Keratinocyte (primary cell): ENCODE measurements at regions not wholly inside any gene's neighbourhood (a gene's known extent, or its start where the extent isn't known, plus 50 kb on each side); places are given as distances from the start of the nearest gene placed in this dataset.

ENCODE experiments used
- DNase-seq: peaks from one replicate; pipeline ENCODE4 v3.0.0-alpha.2; 2011; ENCODE audit warnings: low read depth, missing footprints, low spot score
- FAIRE-seq: peaks from 2 replicates; lab custom pipeline; 2011; peaks lifted over from hg19 to GRCh38; lab: Jason Lieb, UNC
- H2AFZ ChIP-seq: 2 replicates; pipeline ENCODE4 v1.6.0; 2012; ENCODE audit warnings: low read length, control low read depth, inconsistent platforms; ENCODE audit not compliant: control insufficient read depth
- H3K27ac ChIP-seq: 2 replicates; pipeline ENCODE4 v1.5.1; 2011; ENCODE audit warnings: low read length; ENCODE audit not compliant: control insufficient read depth, insufficient read depth
- H3K27me3 ChIP-seq: 3 replicates; pipeline ENCODE4 v1.6.0; 2011; ENCODE audit warnings: low read length; ENCODE audit not compliant: control insufficient read depth, insufficient read depth; ENCODE audit errors: extremely low read depth
- H3K36me3 ChIP-seq, 2 experiments: 2 replicates in 1 of 2; 3 replicates in 1 of 2; pipeline ENCODE4 v1.5.1; 2011; ENCODE audit warnings: low read length in 2 of 2, mild to moderate bottlenecking in 1 of 2; ENCODE audit not compliant: control insufficient read depth in 2 of 2, insufficient read depth in 2 of 2; ENCODE audit errors: extremely low read depth in 1 of 2
- H3K4me1 ChIP-seq: 3 replicates; pipeline ENCODE4 v1.5.1; 2011; ENCODE audit warnings: low read length; ENCODE audit not compliant: control insufficient read depth, insufficient read depth; ENCODE audit errors: extremely low read depth
- H3K4me2 ChIP-seq: 3 replicates; pipeline ENCODE4 v1.6.0; 2011; ENCODE audit warnings: low read depth, low read length; ENCODE audit not compliant: control insufficient read depth, insufficient read depth; ENCODE audit errors: extremely low read depth
- H3K4me3 ChIP-seq, 3 experiments: fragments of 200-600 bp in 1 of 3; sonication (generic) in 1 of 3; 2 replicates in 2 of 3; 3 replicates in 1 of 3; pipeline ENCODE4 v1.5.1; 2011 to 2016; ENCODE audit warnings: low read length in 3 of 3, mild to moderate bottlenecking in 3 of 3, control low read depth in 2 of 3, inconsistent platforms in 1 of 3, low read depth in 1 of 3, mixed read lengths in 1 of 3, mixed run types in 1 of 3, moderate library complexity in 1 of 3; ENCODE audit not compliant: control insufficient read depth in 2 of 3, insufficient read depth in 2 of 3; ENCODE audit errors: extremely low read depth in 1 of 3
- H3K79me2 ChIP-seq: 2 replicates; pipeline ENCODE4 v1.6.0; 2012; ENCODE audit warnings: low read length; ENCODE audit not compliant: control insufficient read depth, insufficient read depth
- H3K9ac ChIP-seq: 3 replicates; pipeline ENCODE4 v1.6.0; 2011; ENCODE audit warnings: low read length; ENCODE audit not compliant: control insufficient read depth, insufficient read depth; ENCODE audit errors: extremely low read depth
- H3K9me1 ChIP-seq: 3 replicates; pipeline ENCODE4 v1.6.0; 2011; ENCODE audit warnings: low read length; ENCODE audit not compliant: control insufficient read depth, insufficient read depth; ENCODE audit errors: extremely low read depth
- H3K9me3 ChIP-seq: 2 replicates; pipeline ENCODE4 v1.5.1; 2012; ENCODE audit warnings: low read depth, low read length; ENCODE audit not compliant: control insufficient read depth
- H4K20me1 ChIP-seq: 3 replicates; pipeline ENCODE4 v1.6.0; 2011; ENCODE audit warnings: low read length; ENCODE audit not compliant: control insufficient read depth, insufficient read depth; ENCODE audit errors: extremely low read depth
- CTCF ChIP-seq, 3 experiments: IDR thresholded peaks in 1 of 3; conservative IDR thresholded peaks in 1 of 3; optimal IDR thresholded peaks in 1 of 3; 2 replicates in 2 of 3; 3 replicates in 1 of 3; pipeline versions ENCODE3 to v1.5.1; 2011; ENCODE audit warnings: low read length in 3 of 3, mild to moderate bottlenecking in 3 of 3, moderate library complexity in 2 of 3, control low read depth in 1 of 3, inconsistent platforms in 1 of 3; ENCODE audit not compliant: insufficient read depth in 2 of 3; ENCODE audit errors: extremely low read depth in 1 of 3
- EZH2 ChIP-seq: IDR thresholded peaks from one replicate; pipeline ENCODE4 v1.6.1; 2012; ENCODE audit warnings: inconsistent platforms, mild to moderate bottlenecking, low read length, moderate library complexity
- dilution Hi-C: fragments of 300-500 bp; cut with MboI; formaldehyde crosslinking; loops from one replicate; pipeline ENCODE4 v1.7.0; 2020; ENCODE audit warnings: low sequenced_read_pairs; ENCODE audit not compliant: extremely low pct_ligation_motif_present

- no peak overlapping the region for H3K4me3 ChIP-seq
- H3K9me1 ChIP-seq: no peaks in the 10 kb centered on the region
- FAIRE-seq: no peak
- no peak for DNase-seq
- no peak overlapping the region for H2AFZ ChIP-seq
- H4K20me1 ChIP-seq: no peaks in the 10 kb centered on the region
- no peaks in the 10 kb centered on the region for H3K27me3 ChIP-seq
- no peak for TF ChIP-seq EZH2
- TF ChIP-seq CTCF (optimal IDR thresholded peaks at IDR 0.05 in 1 of 3, IDR thresholded peaks at IDR 0.05 in 1 of 3, conservative IDR thresholded peaks at IDR 0.05 in 1 of 3; ENCODE audit: extremely low read depth in 1 of 3, insufficient read depth in 2 of 3, low read length in 3 of 3): no peak
- no peaks in the 10 kb centered on the region for H3K79me2 ChIP-seq
- H3K9me3 ChIP-seq: no peaks in the 10 kb centered on the region
- no peak overlapping the region for H3K9ac ChIP-seq
- no peaks in the 10 kb centered on the region for H3K36me3 ChIP-seq
- dilution Hi-C loops: no loop called here
- H3K27ac ChIP-seq: no peak overlapping the region
- no peak overlapping the region for H3K4me2 ChIP-seq
- no peaks in the 10 kb centered on the region for H3K4me1 ChIP-seq
Observed at GRCh38 chr6:167455371-167455770, 130.5 kb downstream of the TTLL2 start.

GRCh38 chr6:167462514-167463312, 137.8 kb downstream of the TTLL2 start:
- no peak overlapping the region for H3K27ac ChIP-seq
- TF ChIP-seq CTCF (optimal IDR thresholded peaks at IDR 0.05 in 1 of 3, IDR thresholded peaks at IDR 0.05 in 1 of 3, conservative IDR thresholded peaks at IDR 0.05 in 1 of 3; ENCODE audit: extremely low read depth in 1 of 3, insufficient read depth in 2 of 3, low read length in 3 of 3) (no peak), EZH2 (no peak)
- no peaks in the 10 kb centered on the region for H3K4me1 ChIP-seq
- FAIRE-seq (no peak), DNase-seq (no peak)
- dilution Hi-C loops: no loop called here
- no peaks in the 10 kb centered on the region for H3K9me3 ChIP-seq
- no peaks in the 10 kb centered on the region for H3K36me3 ChIP-seq
- no peaks in the 10 kb centered on the region for H3K27me3 ChIP-seq
- no peaks in the 10 kb centered on the region for H3K9me1 ChIP-seq
- no peak overlapping the region for H3K4me2 ChIP-seq
- no peak overlapping the region for H2AFZ ChIP-seq
- H3K79me2 ChIP-seq: no peaks in the 10 kb centered on the region
- no peaks in the 10 kb centered on the region for H4K20me1 ChIP-seq
- no peak overlapping the region for H3K9ac ChIP-seq
- no peak overlapping the region for H3K4me3 ChIP-seq
